ENCODE measurements at regions not wholly inside any gene's neighbourhood (a gene's known extent, or its start where the extent isn't known, plus 50 kb on each side); places are given as distances from the start of the nearest gene placed in this dataset.

DNA sequence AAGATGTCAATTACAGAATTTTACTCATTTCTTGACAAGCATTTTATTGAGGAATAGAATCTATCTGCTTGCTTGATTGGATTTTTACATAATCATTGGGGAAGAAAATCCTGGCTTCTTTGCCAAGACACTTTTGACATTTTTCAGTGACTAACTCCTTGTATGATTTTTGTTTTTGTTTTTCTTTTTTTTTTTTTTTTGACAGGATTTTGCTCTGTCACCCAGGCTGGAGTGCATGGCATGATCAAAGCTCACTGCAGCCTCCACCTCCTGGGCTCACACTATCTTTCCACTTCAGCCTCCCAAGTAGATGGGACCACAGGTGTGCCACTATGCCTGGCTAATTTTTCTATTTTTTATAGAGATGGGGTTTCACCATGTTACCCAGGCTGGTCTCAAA, 672.3 kb upstream of the RGMB start:
- ATAC-seq (no peak), DNase-seq (ENCODE audit: low read depth, low spot score) (no peak)
- Histone ChIP-seq H3K9me3 (ENCODE audit: control insufficient read depth, insufficient read depth, low read depth, low read length) (no peaks in the 10 kb centered on the region), H3K4me3 (ENCODE audit: low read depth in 2 of 2, low read length in 2 of 2) (no peak overlapping the region), H3K27me3 (ENCODE audit: control insufficient read depth, insufficient read depth, low read length) (no peaks in the 10 kb centered on the region), H3K4me1 (ENCODE audit: control insufficient read depth, insufficient read depth, low read length) (no peaks in the 10 kb centered on the region), H3K36me3 (ENCODE audit: control insufficient read depth, insufficient read depth, low read length) (no peaks in the 10 kb centered on the region), H3K27ac (ENCODE audit: low read length) (no peak overlapping the region)
- in situ Hi-C loops (cut with HindIII; ENCODE audit: low pct_unique_long_range_greater_than_20kb, low sequenced_read_pairs): no loop called here
- ChIA-PET CTCF (no interaction called here), POLR2A (no interaction called here)
- intact Hi-C loops (cut with micrococcal nuclease; ENCODE audit: unreplicated experiment): no loop called here
- TF ChIP-seq TCF7L2 (IDR thresholded peaks at IDR 0.05; ENCODE audit: low read depth, low read length) (no peak), SIN3A (IDR thresholded peaks at IDR 0.05; ENCODE audit: borderline replicate concordance, insufficient read depth, low read depth, low read length) (no peak), POLR2AphosphoS5 (IDR thresholded peaks at IDR 0.05; ENCODE audit: low read depth, low read length) (no peak)
- TF ChIP-seq, protein P1, sequence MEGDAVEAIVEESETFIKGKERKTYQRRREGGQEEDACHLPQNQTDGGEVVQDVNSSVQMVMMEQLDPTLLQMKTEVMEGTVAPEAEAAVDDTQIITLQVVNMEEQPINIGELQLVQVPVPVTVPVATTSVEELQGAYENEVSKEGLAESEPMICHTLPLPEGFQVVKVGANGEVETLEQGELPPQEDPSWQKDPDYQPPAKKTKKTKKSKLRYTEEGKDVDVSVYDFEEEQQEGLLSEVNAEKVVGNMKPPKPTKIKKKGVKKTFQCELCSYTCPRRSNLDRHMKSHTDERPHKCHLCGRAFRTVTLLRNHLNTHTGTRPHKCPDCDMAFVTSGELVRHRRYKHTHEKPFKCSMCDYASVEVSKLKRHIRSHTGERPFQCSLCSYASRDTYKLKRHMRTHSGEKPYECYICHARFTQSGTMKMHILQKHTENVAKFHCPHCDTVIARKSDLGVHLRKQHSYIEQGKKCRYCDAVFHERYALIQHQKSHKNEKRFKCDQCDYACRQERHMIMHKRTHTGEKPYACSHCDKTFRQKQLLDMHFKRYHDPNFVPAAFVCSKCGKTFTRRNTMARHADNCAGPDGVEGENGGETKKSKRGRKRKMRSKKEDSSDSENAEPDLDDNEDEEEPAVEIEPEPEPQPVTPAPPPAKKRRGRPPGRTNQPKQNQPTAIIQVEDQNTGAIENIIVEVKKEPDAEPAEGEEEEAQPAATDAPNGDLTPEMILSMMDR (IDR thresholded peaks at IDR 0.05): no peak
- TF ChIP-seq, protein P2, sequence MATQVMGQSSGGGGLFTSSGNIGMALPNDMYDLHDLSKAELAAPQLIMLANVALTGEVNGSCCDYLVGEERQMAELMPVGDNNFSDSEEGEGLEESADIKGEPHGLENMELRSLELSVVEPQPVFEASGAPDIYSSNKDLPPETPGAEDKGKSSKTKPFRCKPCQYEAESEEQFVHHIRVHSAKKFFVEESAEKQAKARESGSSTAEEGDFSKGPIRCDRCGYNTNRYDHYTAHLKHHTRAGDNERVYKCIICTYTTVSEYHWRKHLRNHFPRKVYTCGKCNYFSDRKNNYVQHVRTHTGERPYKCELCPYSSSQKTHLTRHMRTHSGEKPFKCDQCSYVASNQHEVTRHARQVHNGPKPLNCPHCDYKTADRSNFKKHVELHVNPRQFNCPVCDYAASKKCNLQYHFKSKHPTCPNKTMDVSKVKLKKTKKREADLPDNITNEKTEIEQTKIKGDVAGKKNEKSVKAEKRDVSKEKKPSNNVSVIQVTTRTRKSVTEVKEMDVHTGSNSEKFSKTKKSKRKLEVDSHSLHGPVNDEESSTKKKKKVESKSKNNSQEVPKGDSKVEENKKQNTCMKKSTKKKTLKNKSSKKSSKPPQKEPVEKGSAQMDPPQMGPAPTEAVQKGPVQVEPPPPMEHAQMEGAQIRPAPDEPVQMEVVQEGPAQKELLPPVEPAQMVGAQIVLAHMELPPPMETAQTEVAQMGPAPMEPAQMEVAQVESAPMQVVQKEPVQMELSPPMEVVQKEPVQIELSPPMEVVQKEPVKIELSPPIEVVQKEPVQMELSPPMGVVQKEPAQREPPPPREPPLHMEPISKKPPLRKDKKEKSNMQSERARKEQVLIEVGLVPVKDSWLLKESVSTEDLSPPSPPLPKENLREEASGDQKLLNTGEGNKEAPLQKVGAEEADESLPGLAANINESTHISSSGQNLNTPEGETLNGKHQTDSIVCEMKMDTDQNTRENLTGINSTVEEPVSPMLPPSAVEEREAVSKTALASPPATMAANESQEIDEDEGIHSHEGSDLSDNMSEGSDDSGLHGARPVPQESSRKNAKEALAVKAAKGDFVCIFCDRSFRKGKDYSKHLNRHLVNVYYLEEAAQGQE (IDR thresholded peaks at IDR 0.05; ENCODE audit: insufficient read depth in 1 of 2, low read depth in 2 of 2, low read length in 1 of 2): no peak
- BruUV-seq (replicated peaks): no TSS peak

DNA sequence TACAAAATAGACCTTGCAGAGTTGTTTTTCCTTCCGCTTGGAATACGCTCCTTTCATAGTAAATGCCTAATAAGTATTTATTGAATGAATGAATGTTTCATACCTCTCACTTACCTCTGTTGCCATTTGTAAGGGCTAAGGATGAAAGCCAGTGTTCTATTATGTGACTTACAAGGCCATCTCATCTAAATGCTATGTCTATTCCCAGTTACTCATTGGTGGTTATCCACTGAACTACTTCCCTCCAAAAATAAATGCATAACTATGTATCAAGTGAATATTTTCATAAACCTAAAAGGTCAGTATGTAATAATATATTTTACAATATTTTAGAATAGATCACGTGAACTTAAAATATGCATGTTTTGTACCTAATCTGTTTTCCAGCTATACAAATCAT, 670.5 kb upstream of the RGMB start:
- H3K27ac ChIP-seq (ENCODE audit: low read length): no peak overlapping the region
- TF ChIP-seq, protein P2 (IDR thresholded peaks at IDR 0.05; ENCODE audit: insufficient read depth in 1 of 2, low read depth in 2 of 2, low read length in 1 of 2): no peak
- TF ChIP-seq POLR2AphosphoS5 (IDR thresholded peaks at IDR 0.05; ENCODE audit: low read depth, low read length): no peak
- no peak for TF ChIP-seq SIN3A (IDR thresholded peaks at IDR 0.05; ENCODE audit: borderline replicate concordance, insufficient read depth, low read depth, low read length)
- TF ChIP-seq TCF7L2 (IDR thresholded peaks at IDR 0.05; ENCODE audit: low read depth, low read length): no peak
- TF ChIP-seq, protein P1 (IDR thresholded peaks at IDR 0.05): no peak
- ChIA-PET POLR2A (no interaction called here), CTCF (no interaction called here)
- no TSS peak for BruUV-seq (replicated peaks)
- H3K27me3 ChIP-seq (ENCODE audit: control insufficient read depth, insufficient read depth, low read length): no peaks in the 10 kb centered on the region
- intact Hi-C loops (cut with micrococcal nuclease; ENCODE audit: unreplicated experiment): no loop called here
- ATAC-seq: no peak
- DNase-seq (ENCODE audit: low read depth, low spot score): no peak
- H3K9me3 ChIP-seq (ENCODE audit: control insufficient read depth, insufficient read depth, low read depth, low read length): no peaks in the 10 kb centered on the region
- no peaks in the 10 kb centered on the region for H3K4me1 ChIP-seq (ENCODE audit: control insufficient read depth, insufficient read depth, low read length)
- in situ Hi-C loops (cut with HindIII; ENCODE audit: low pct_unique_long_range_greater_than_20kb, low sequenced_read_pairs): no loop called here
- no peak overlapping the region for H3K4me3 ChIP-seq (ENCODE audit: low read depth in 2 of 2, low read length in 2 of 2)
- no peaks in the 10 kb centered on the region for H3K36me3 ChIP-seq (ENCODE audit: control insufficient read depth, insufficient read depth, low read length)
